Gastroesophageal sphincter (tissue), 4 donors: ENCODE measurements at regions not wholly inside any gene's neighbourhood (a gene's known extent, or its start where the extent isn't known, plus 50 kb on each side); places are given as distances from the start of the nearest gene placed in this dataset.
"Not testable (repeated sequence)": the region's sequence is repeated elsewhere in the genome, so short reads cannot be mapped to it uniquely, and the experiment has no call there.

ENCODE experiments used
- ATAC-seq: fragments of 150-250 bp; one replicate; pipeline ENCODE4 v1.9.1; 2016; ENCODE audit warnings: mild to moderate bottlenecking, moderate library complexity
- H3K27ac ChIP-seq, 4 donors: fragments of 200-600 bp; sonication (generic) in 3 of 4; 1 replicate in 3 of 4; 2 replicates in 1 of 4; pipeline ENCODE4 v1.5.1; 2016 to 2019
- H3K27me3 ChIP-seq: fragments of 200-600 bp; sonication (generic); one replicate; pipeline ENCODE4 v1.5.1; 2019
- H3K36me3 ChIP-seq, 2 donors: fragments of 200-600 bp; sonication (generic); one replicate each; pipeline ENCODE4 v1.5.1; 2019; ENCODE audit warnings: control low read depth in 1 of 2
- H3K4me1 ChIP-seq, 3 donors: fragments of 200-600 bp; sonication (generic); 1 replicate in 2 of 3; 2 replicates in 1 of 3; pipeline ENCODE4 v1.5.1; 2016 to 2019; ENCODE audit warnings: control low read depth in 2 of 3
- H3K4me3 ChIP-seq, 2 donors: fragments of 200-600 bp; sonication (generic); one replicate each; pipeline ENCODE4 v1.5.1; 2019; ENCODE audit warnings: mild to moderate bottlenecking in 1 of 2, moderate library complexity in 1 of 2
- H3K9me3 ChIP-seq, 3 donors: fragments of 200-600 bp; sonication (generic); one replicate each; pipeline ENCODE4 v1.5.1; 2017 to 2019; ENCODE audit warnings: control low read depth in 2 of 3
- CTCF ChIP-seq, 4 experiments: fragments of 200-600 bp in 2 of 4; fragments of 450-650 bp in 2 of 4; sonication (generic) in 1 of 4; IDR thresholded peaks; one replicate each; pipeline ENCODE4 v1.5.1; 2017 to 2019; ENCODE audit warnings: antibody characterized with exemption in 4 of 4, mild to moderate bottlenecking in 2 of 4, moderate library complexity in 2 of 4
- EP300 ChIP-seq: sonication (generic); formaldehyde crosslinking; IDR thresholded peaks from one replicate; pipeline ENCODE4 v1.6.1; 2017; ENCODE audit warnings: antibody characterized with exemption, mild to moderate bottlenecking
- POLR2A ChIP-seq, 2 donors: fragments of 450-650 bp; IDR thresholded peaks; one replicate each; pipeline ENCODE4 v1.6.1; 2017; ENCODE audit warnings: antibody characterized with exemption in 2 of 2, mild to moderate bottlenecking in 2 of 2, moderate library complexity in 1 of 2
- POLR2AphosphoS5 ChIP-seq: sonication (generic); formaldehyde crosslinking; IDR thresholded peaks from one replicate; pipeline ENCODE4 v1.6.1; 2017; ENCODE audit warnings: antibody characterized with exemption
- WGBS, 2 donors: methylation state at CpG; one replicate each; pipeline ENCODE4 v1.1.5; 2018; ENCODE audit warnings: low coverage in 1 of 2; 5-methylcytosine and 5-hydroxymethylcytosine counted together

GRCh38 chr21:9008636-9009035 lies 1512.7 kb upstream of the TPTE start:
- Histone ChIP-seq H3K9me3 (no peaks in the 10 kb centered on the region), H3K27me3 (peaks cover 67% of the 10 kb centered on the region), H3K4me3 (no peak overlapping the region), H3K27ac (no peak overlapping the region), H3K36me3 (no peaks in the 10 kb centered on the region), H3K4me1 (no peaks in the 10 kb centered on the region)
- no peak for ATAC-seq
- TF ChIP-seq POLR2A (IDR thresholded peaks at IDR 0.05) (no peak), POLR2AphosphoS5 (no peak), CTCF (IDR thresholded peaks at IDR 0.05) (no peak), EP300 (no peak)

- H3K27ac ChIP-seq, H3K36me3 ChIP-seq, H3K4me3 ChIP-seq, H3K4me1 ChIP-seq, H3K9me3 ChIP-seq, ATAC-seq: not testable (repeated sequence)
- H3K27me3 ChIP-seq: peaks cover 71% of the 10 kb centered on the region
- 34 to 47% methylated on average over 3 of the region's 3 CpGs for WGBS, 2 donors
These were observed 1511.9 kb upstream of the TPTE start for GRCh38 chr21:9009267-9010016.

- not testable (repeated sequence) for H3K36me3 ChIP-seq, H3K9me3 ChIP-seq, ATAC-seq, H3K27ac ChIP-seq, H3K4me3 ChIP-seq, H3K4me1 ChIP-seq
- peaks cover 70% of the 10 kb centered on the region for H3K27me3 ChIP-seq
- WGBS, 2 donors: 5 to 19% methylated on average over 2 to 4 of the region's 4 CpGs
These were observed 1511.1 kb upstream of the TPTE start for GRCh38 chr21:9010121-9010795.

- not testable (repeated sequence) for H3K27ac ChIP-seq, H3K4me3 ChIP-seq, ATAC-seq, H3K36me3 ChIP-seq, H3K9me3 ChIP-seq, H3K4me1 ChIP-seq
- H3K27me3 ChIP-seq: peaks cover 71% of the 10 kb centered on the region
- WGBS, 2 donors: 41 to 64% methylated on average over 3 of the region's 3 CpGs
These were observed 1510.2 kb upstream of the TPTE start for GRCh38 chr21:9010936-9011890.

- WGBS, 2 donors: 22 to 45% methylated on average over 2 to 4 of the region's 4 CpGs
- not testable (repeated sequence) for H3K36me3 ChIP-seq, H3K4me1 ChIP-seq, H3K9me3 ChIP-seq, H3K27ac ChIP-seq, ATAC-seq, H3K4me3 ChIP-seq
- peaks cover 67% of the 10 kb centered on the region for H3K27me3 ChIP-seq
These were observed 1509.5 kb upstream of the TPTE start for GRCh38 chr21:9011916-9012315.

- not testable (repeated sequence) for H3K27ac ChIP-seq, ATAC-seq, H3K9me3 ChIP-seq, H3K36me3 ChIP-seq, H3K4me3 ChIP-seq, H3K4me1 ChIP-seq
- 44 to 45% methylated on average over 8 of the region's 8 CpGs for WGBS, 2 donors
- peaks cover 69% of the 10 kb centered on the region for H3K27me3 ChIP-seq
These were observed 1507.7 kb upstream of the TPTE start for GRCh38 chr21:9013502-9014242.

GRCh38 chr21:9014243-9014734 lies 1507.1 kb upstream of the TPTE start:
- ATAC-seq, H3K36me3 ChIP-seq, H3K27ac ChIP-seq, H3K4me1 ChIP-seq, H3K4me3 ChIP-seq, H3K9me3 ChIP-seq: not testable (repeated sequence)
- peaks cover 69% of the 10 kb centered on the region for H3K27me3 ChIP-seq
- 64 to 73% methylated on average over 7 of the region's 7 CpGs for WGBS, 2 donors

- ATAC-seq, H3K27ac ChIP-seq, H3K4me3 ChIP-seq, H3K9me3 ChIP-seq, H3K36me3 ChIP-seq, H3K4me1 ChIP-seq: not testable (repeated sequence)
- 49 to 56% methylated on average over 6 to 7 of the region's 8 CpGs for WGBS, 2 donors
- H3K27me3 ChIP-seq: peaks cover 64% of the 10 kb centered on the region
These were observed 1505.7 kb upstream of the TPTE start for GRCh38 chr21:9015483-9016197.

- WGBS, 2 donors: no CpG with 5 or more reads among the region's 2 CpGs
- H3K4me3 ChIP-seq, ATAC-seq, H3K4me1 ChIP-seq, H3K36me3 ChIP-seq, H3K27ac ChIP-seq, H3K9me3 ChIP-seq: not testable (repeated sequence)
- H3K27me3 ChIP-seq: peaks cover 50% of the 10 kb centered on the region
These were observed 1504.2 kb upstream of the TPTE start for GRCh38 chr21:9017206-9017605.

GRCh38 chr21:9018731-9019253 lies 1502.6 kb upstream of the TPTE start:
- H3K27me3 ChIP-seq: peaks cover 39% of the 10 kb centered on the region
- not testable (repeated sequence) for H3K27ac ChIP-seq, H3K36me3 ChIP-seq, H3K9me3 ChIP-seq, H3K4me1 ChIP-seq, ATAC-seq, H3K4me3 ChIP-seq
- no CpG with 5 or more reads among the region's 5 CpGs for WGBS, 2 donors
